NCI-H2227 (cell line): ENCODE measurements at regions not wholly inside any gene's neighbourhood (a gene's known extent, or its start where the extent isn't known, plus 50 kb on each side); places are given as distances from the start of the nearest gene placed in this dataset.
A peak's percentile ranks its signal among the peaks of the same experiment; 100 is the strongest.
"Not testable (repeated sequence)": the region's sequence is repeated elsewhere in the genome, so short reads cannot be mapped to it uniquely, and the experiment has no call there.

Source experiments
- DNase-seq: peaks from one replicate; lab custom pipeline; 2025; ENCODE audit not compliant: unreplicated experiment; lab: John Stamatoyannopoulos, UW

DNA sequence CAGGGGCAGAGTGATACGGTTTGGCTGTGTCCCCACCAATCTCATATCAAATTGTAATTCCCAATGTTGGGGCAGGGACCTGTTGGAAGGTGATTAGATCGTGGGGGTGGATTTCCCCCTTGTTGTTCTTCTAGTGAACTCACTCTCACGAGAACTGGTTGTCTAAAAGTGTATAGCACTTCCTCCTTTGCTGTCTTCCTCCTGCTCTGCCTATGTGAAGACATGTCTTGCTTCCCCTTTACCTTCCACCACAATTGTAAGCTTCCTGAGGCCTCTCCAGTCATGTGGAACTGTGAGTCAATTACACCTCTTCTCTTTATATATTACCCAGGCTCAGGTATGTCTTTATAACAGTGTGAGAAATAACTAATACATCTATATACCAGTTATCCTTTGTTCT, 706.4 kb upstream of the KLHL1 start:
- DNase-seq = no peak

GRCh38 chr13:70812481-70812880, 704.2 kb upstream of the KLHL1 start:
- no peak for DNase-seq

GRCh38 chr13:70809588-70809987, 701.3 kb upstream of the KLHL1 start:
- no peak for DNase-seq

DNA sequence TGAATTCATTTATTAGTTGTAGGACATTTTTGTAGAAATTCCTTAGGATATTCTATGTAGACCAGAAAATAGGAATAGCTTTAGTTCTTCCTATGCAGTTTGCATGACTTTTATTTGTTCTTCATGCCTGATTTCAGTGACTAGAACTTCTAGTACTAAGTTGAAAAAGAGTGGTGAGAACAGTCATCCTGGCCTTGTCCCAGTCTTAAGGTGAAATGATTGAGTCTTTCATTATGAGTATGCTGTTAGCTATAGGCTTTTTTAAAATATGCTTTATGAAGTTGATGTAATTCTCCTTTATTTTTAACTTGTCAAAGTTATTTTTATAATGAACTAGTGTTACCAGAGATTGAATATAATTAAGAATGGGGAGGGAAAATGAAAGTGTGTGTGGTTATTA, 690.1 kb upstream of the KLHL1 start:
- no peak for DNase-seq

DNA sequence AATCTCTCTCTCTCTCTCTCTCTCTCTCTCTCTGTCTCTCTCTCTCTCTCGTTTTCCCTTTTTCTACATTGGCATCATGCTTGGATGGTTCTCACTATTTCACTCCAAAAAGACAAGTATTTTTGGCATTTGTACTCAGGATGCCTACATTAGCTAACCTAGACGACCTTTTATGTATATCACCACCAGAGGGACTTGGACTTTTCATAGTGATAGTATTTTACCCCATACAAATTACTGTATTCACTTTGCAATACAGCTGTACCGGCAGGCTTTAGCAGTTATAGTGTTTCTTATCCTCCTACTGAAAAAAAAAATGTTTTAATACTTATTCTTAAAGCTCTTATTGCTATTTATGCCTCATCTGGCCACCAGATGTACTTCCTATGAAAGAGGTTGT, 687.2 kb upstream of the KLHL1 start:
- no peak for DNase-seq

DNA sequence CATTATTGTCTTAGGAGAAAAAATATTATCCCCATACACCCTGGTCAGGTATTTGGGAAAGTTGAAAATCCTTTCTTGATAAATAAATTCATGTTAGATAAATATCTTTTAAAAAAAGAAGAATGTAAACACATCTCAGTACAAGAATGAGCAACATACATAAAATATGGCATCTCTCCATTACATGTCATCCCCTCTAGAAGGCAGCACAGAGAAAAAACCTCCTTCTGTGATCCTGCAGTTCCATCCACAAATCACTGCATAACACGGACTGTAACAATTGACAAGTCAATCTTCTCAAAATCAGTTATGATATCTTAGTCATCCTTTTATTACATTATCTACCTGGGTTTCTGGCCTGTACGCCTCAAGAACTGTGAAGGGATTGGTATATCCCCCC, 683.9 kb upstream of the KLHL1 start:
- no peak for DNase-seq

- no peak for DNase-seq
Measured at GRCh38 chr13:70789751-70790150, 681.5 kb upstream of the KLHL1 start.

DNA sequence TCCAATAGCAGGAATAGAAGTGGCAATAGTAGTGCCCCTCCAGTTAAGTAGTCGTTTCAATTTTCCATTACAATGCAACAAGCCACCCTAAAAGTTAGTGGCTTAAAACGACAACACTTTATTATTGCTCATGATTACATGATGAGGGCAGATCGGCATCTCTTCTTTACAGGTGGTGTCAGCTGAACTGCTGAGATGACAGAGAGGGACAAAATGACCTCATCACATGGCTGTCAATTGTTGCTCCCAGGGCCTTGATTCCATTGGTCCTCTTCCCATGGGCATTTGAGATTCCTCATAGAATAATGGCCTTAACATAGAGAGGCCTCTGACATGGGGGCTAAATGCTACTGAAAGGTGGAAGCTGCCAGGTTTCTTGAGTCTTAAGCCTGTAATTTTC, 679.8 kb upstream of the KLHL1 start:
- DNase-seq = peak; percentile 39

GRCh38 chr13:70784207-70784989, 676.1 kb upstream of the KLHL1 start:
- no peak for DNase-seq

GRCh38 chr13:70769817-70770216, 661.6 kb upstream of the KLHL1 start:
- DNase-seq = no peak

GRCh38 chr13:70758932-70759331, 650.7 kb upstream of the KLHL1 start:
- no peak for DNase-seq

- DNase-seq = no peak
Measured at GRCh38 chr13:70756088-70756487, 647.8 kb upstream of the KLHL1 start.

DNA sequence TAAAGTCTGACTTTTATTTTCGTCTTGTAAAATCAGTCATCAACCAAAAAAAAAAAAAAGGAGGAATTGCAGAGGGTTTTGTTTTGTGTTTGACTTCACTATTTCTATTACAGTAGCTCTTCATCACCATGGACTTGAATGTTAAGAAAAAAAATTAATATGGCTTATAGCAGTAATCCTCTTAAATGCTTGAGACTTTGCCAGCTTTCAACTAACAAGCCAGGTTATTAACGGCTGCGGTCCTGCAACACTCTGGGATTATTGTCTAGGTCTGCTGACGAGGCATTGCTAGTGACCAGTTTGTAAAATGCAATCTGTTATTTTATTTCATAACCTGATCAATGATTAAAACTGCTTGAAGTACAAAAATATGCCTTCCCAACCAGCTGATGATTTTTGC, 647.2 kb upstream of the KLHL1 start:
- no peak for DNase-seq

GRCh38 chr13:70747262-70747661, 639.0 kb upstream of the KLHL1 start:
- no peak for DNase-seq

DNA sequence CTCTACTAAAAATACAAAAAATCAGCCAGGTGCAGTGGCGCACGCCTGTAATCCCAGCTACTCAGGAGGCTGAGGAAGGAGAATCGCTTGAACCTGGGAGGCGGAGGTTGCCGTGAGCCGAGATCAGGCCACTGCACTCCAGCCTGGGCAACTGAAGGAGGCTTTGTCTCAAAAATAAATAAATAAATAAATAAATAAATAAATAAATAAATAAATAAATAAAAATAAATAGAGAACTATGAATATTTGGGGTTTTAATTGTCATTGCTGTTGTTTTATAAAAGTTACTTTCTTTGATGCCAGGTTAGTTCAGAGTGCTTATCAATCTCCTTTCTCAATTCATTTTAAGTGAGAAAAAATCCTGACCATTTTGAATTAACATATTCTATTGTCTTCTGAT, 638.2 kb upstream of the KLHL1 start:
- not testable (repeated sequence) for DNase-seq

GRCh38 chr13:70736622-70737317, 628.5 kb upstream of the KLHL1 start:
- no peak for DNase-seq

- DNase-seq = no peak
Measured at GRCh38 chr13:70732611-70733010, 624.4 kb upstream of the KLHL1 start.

- DNase-seq = no peak
Measured at GRCh38 chr13:70729369-70729768, 621.1 kb upstream of the KLHL1 start.

DNA sequence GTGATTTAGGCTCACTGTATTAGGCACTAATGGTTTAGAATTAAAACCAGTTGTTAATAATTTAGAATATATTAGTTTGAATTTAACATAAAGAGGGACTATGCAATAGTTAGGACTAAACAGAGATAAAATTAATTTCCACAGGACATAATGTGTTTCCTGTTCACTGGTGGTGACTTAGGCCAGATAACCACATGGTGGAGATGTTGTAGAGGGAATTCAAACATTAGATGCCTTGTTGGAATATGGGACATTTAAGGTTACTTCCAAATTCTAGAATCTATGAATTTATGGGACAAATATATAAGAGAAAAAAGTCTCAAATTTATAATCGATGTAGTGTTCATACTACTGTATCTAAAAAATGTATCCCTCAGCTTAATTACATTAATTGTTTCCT, 615.5 kb upstream of the KLHL1 start:
- peak; percentile 2 for DNase-seq

DNA sequence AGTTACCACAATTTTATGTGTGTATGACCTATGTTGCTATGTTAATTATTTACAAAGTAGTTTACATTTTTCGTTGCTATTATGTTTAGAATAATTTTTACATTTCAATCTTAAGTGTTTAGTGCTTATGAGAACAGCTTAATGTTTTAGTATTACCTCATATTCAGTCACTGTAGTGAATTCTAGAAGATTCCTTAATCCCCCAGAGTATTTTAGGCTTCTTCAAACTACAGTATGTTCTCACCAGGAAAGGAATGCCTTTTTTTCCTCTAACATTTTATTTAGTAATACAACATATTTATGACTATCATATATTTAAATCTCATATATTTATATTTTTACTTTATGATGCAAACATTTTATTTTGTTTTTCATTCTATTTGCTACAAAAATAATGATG, 612.1 kb upstream of the KLHL1 start:
- DNase-seq = no peak

GRCh38 chr13:70714993-70715392, 606.7 kb upstream of the KLHL1 start:
- DNase-seq = no peak

DNA sequence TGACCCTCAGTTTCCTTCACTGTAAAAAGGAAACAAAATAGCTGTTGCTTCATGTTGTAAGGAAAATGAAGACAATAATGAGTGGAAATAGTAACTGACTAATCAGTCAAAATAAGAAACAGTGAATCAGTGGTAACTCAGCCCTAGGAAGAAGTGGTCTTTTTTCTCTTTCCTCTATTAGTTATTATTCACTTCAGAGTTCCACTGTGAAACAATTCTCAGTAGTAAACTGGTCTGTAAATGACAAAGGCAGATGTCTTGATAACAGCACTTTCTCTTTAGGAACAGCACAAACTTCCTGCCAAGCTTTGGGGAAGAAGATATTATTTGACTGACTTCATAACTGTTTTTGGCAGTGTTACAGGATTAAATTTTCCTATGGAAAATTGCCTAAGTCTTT, 600.5 kb upstream of the KLHL1 start:
- DNase-seq = no peak

DNA sequence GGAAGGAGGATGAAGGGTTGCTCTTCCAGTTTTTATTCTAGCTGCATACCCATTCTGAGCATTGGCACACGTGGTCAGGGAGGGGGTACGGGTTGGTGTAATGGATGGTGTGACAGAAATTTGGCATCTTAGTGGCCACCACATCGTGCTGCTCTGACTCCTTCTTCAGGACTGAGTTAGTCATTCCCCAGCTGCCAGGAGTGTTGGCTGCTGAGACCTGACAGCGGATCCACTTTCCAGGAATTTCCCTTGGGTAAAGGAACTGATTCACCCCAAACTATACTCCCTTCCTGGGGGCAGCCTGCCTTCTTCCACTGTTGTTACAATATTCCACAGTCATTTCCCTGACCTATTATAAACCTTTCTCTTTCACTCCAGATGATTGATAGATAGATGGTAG, 595.5 kb upstream of the KLHL1 start:
- no peak for DNase-seq
